Common myeloid progenitor, CD34-positive (primary cell): ENCODE measurements at regions not wholly inside any gene's neighbourhood (a gene's known extent, or its start where the extent isn't known, plus 50 kb on each side); places are given as distances from the start of the nearest gene placed in this dataset.

Source experiments
- CTCF ChIA-PET: fragments of 350-600 bp; sonication (Branson Sonifier 250); formaldehyde crosslinking; loops from one replicate; lab custom pipeline; 2021; ENCODE audit warnings: antibody characterized with exemption; lab: Charles Lee
- POLR2A ChIA-PET: fragments of 350-600 bp; sonication (Branson Sonifier 250); formaldehyde crosslinking; loops from one replicate; lab custom pipeline; 2021; ENCODE audit warnings: antibody characterized with exemption; lab: Charles Lee
- DNase-seq, 3 donors: peaks; one replicate each; pipeline versions ENCODE4 v3.0.0 to v3.0.0-alpha.2; 2013
- H3K27ac ChIP-seq, 2 experiments: 1 replicate in 1 of 2; 2 replicates in 1 of 2; pipeline ENCODE4 v1.7.0; 2013; ENCODE audit warnings: inconsistent platforms in 2 of 2, low read length in 2 of 2, mild to moderate bottlenecking in 2 of 2, low read depth in 1 of 2, moderate library complexity in 1 of 2; ENCODE audit not compliant: severe bottlenecking in 2 of 2, insufficient read depth in 1 of 2, poor library complexity in 1 of 2
- H3K27me3 ChIP-seq, 5 experiments: replicated peaks in 2 of 5; 1 replicate in 3 of 5; 2 replicates in 2 of 5; pipeline versions ENCODE4 v1.6.1 to v1.7.0; 2013; ENCODE audit warnings: low read length in 4 of 5, mild to moderate bottlenecking in 2 of 5, moderate library complexity in 2 of 5, inconsistent platforms in 1 of 5; ENCODE audit not compliant: insufficient read depth in 5 of 5, control insufficient read depth in 4 of 5
- H3K36me3 ChIP-seq, 4 experiments: 1 replicate in 2 of 4; 2 replicates in 2 of 4; pipeline versions ENCODE4 v1.6.1 to v1.7.0; 2013; ENCODE audit warnings: low read length in 3 of 4, control low read depth in 1 of 4, mild to moderate bottlenecking in 1 of 4; ENCODE audit not compliant: control insufficient read depth in 4 of 4, insufficient read depth in 4 of 4
- H3K4me1 ChIP-seq, 4 experiments: 1 replicate in 3 of 4; 2 replicates in 1 of 4; pipeline versions ENCODE4 v1.6.1 to v1.7.1; 2013; ENCODE audit warnings: low read length in 3 of 4, mild to moderate bottlenecking in 3 of 4, control low read depth in 1 of 4, inconsistent platforms in 1 of 4, moderate library complexity in 1 of 4; ENCODE audit not compliant: control insufficient read depth in 4 of 4, insufficient read depth in 4 of 4; ENCODE audit errors: control extremely low read depth in 1 of 4
- H3K4me3 ChIP-seq, 7 experiments: 1 replicate in 4 of 7; 2 replicates in 3 of 7; pipeline versions ENCODE4 v1.5.1 to v1.7.0; 2013; ENCODE audit warnings: mild to moderate bottlenecking in 7 of 7, low read length in 6 of 7, moderate library complexity in 6 of 7, inconsistent platforms in 2 of 7, low read depth in 2 of 7, control low read depth in 1 of 7; ENCODE audit not compliant: insufficient read depth in 4 of 7, control insufficient read depth in 1 of 7; ENCODE audit errors: extremely low read depth in 1 of 7
- H3K9me3 ChIP-seq, 5 experiments: 1 replicate in 4 of 5; 2 replicates in 1 of 5; pipeline versions ENCODE4 v1.6.1 to v1.7.1; 2013; ENCODE audit warnings: low read length in 4 of 5, mild to moderate bottlenecking in 2 of 5, inconsistent platforms in 1 of 5, low read depth in 1 of 5, moderate library complexity in 1 of 5; ENCODE audit not compliant: control insufficient read depth in 4 of 5, insufficient read depth in 2 of 5; ENCODE audit errors: control extremely low read depth in 1 of 5
- WGBS: methylation state at CpG from one replicate; pipeline ENCODE4 v1.1.5; 2013; ENCODE audit not compliant: insufficient coverage; 5-methylcytosine and 5-hydroxymethylcytosine counted together

- no peak for DNase-seq
- no peaks in the 10 kb centered on the region for H3K36me3 ChIP-seq
- no peaks in the 10 kb centered on the region for H3K9me3 ChIP-seq
- no peak overlapping the region for H3K4me3 ChIP-seq
- POLR2A ChIA-PET: no interaction called here
- no peaks in the 10 kb centered on the region for H3K4me1 ChIP-seq
- no peak overlapping the region for H3K27ac ChIP-seq
- no CpG with 5 or more reads among the region's 3 CpGs for WGBS
- CTCF ChIA-PET: no interaction called here
- no peaks in the 10 kb centered on the region for H3K27me3 ChIP-seq
Measured at GRCh38 chr17:72255481-72255880, 134.7 kb downstream of the SOX9 start.

- no peaks in the 10 kb centered on the region for H3K36me3 ChIP-seq
- H3K27ac ChIP-seq: no peak overlapping the region
- 100% methylated on average over 3 of the region's 3 CpGs for WGBS
- H3K27me3 ChIP-seq: no peaks in the 10 kb centered on the region
- CTCF ChIA-PET: no interaction called here
- H3K9me3 ChIP-seq: no peaks in the 10 kb centered on the region
- H3K4me3 ChIP-seq: no peak overlapping the region
- no peaks in the 10 kb centered on the region for H3K4me1 ChIP-seq
- no peak for DNase-seq
- POLR2A ChIA-PET: no interaction called here
Measured at GRCh38 chr17:72258711-72259110, 137.9 kb downstream of the SOX9 start.

GRCh38 chr17:72259922-72260321 is 139.1 kb downstream of the SOX9 start:
- no peak overlapping the region for H3K27ac ChIP-seq
- H3K4me1 ChIP-seq: no peaks in the 10 kb centered on the region
- no peaks in the 10 kb centered on the region for H3K36me3 ChIP-seq
- H3K27me3 ChIP-seq: no peaks in the 10 kb centered on the region
- POLR2A ChIA-PET: no interaction called here
- H3K4me3 ChIP-seq: no peak overlapping the region
- DNase-seq: no peak
- CTCF ChIA-PET: no interaction called here
- WGBS: 98% methylated on average over 5 of the region's 6 CpGs
- no peaks in the 10 kb centered on the region for H3K9me3 ChIP-seq

GRCh38 chr17:72262766-72263165 is 141.9 kb downstream of the SOX9 start:
- Histone ChIP-seq H3K27me3 (peaks cover 0 to 7% (median 2%) of the 10 kb centered on the region in 5 experiments), H3K4me1 (no peaks in the 10 kb centered on the region), H3K4me3 (no peak overlapping the region), H3K36me3 (no peaks in the 10 kb centered on the region), H3K27ac (no peak overlapping the region), H3K9me3 (no peaks in the 10 kb centered on the region)
- no peak for DNase-seq
- POLR2A ChIA-PET: no interaction called here
- CTCF ChIA-PET: no interaction called here

- 92% methylated on average over 2 of the region's 4 CpGs for WGBS
- H3K4me1 ChIP-seq: no peaks in the 10 kb centered on the region
- H3K36me3 ChIP-seq: no peaks in the 10 kb centered on the region
- H3K9me3 ChIP-seq: no peaks in the 10 kb centered on the region
- H3K27me3 ChIP-seq: peaks cover 0 to 7% (median 2%) of the 10 kb centered on the region in 5 experiments
- no peak for DNase-seq
- ChIA-PET CTCF (no interaction called here), POLR2A (no interaction called here)
- H3K4me3 ChIP-seq: no peak overlapping the region
- H3K27ac ChIP-seq: no peak overlapping the region
Measured at GRCh38 chr17:72264682-72265405, 144.0 kb downstream of the SOX9 start.

- Histone ChIP-seq H3K4me3 (no peak overlapping the region), H3K4me1 (no peaks in the 10 kb centered on the region), H3K36me3 (no peaks in the 10 kb centered on the region), H3K9me3 (no peaks in the 10 kb centered on the region), H3K27ac (no peak overlapping the region), H3K27me3 (peaks cover 0 to 7% (median 2%) of the 10 kb centered on the region in 5 experiments)
- WGBS: 53% methylated on average over 6 of the region's 13 CpGs
- ChIA-PET CTCF (no interaction called here), POLR2A (no interaction called here)
- no peak for DNase-seq
Measured at GRCh38 chr17:72266112-72266775, 145.4 kb downstream of the SOX9 start.

GRCh38 chr17:72267601-72268000 is 146.8 kb downstream of the SOX9 start:
- POLR2A ChIA-PET: no interaction called here
- CTCF ChIA-PET: no interaction called here
- Histone ChIP-seq H3K36me3 (no peaks in the 10 kb centered on the region), H3K4me3 (no peak overlapping the region), H3K27ac (no peak overlapping the region), H3K27me3 (peaks cover 0 to 7% (median 2%) of the 10 kb centered on the region in 5 experiments), H3K9me3 (no peaks in the 10 kb centered on the region), H3K4me1 (no peaks in the 10 kb centered on the region)
- no peak for DNase-seq
- WGBS: 54% methylated on average over 1 of the region's 1 CpG
